ENCODE measurements at regions not wholly inside any gene's neighbourhood (a gene's known extent, or its start where the extent isn't known, plus 50 kb on each side); places are given as distances from the start of the nearest gene placed in this dataset.

- ATAC-seq (ENCODE audit: low read depth) (no peak), DNase-seq (no peak)
- H2BK5ac ChIP-seq (ENCODE audit: low read depth, low read length, poor library complexity, severe bottlenecking): peak overlapping the region; percentile 98
- H3K79me1 ChIP-seq (ENCODE audit: low read depth in 1 of 2, low read length in 2 of 2): peaks cover 4 to 11% of the 10 kb centered on the region in 2 experiments; a peak in 3 of 4 replicates
- intact Hi-C loops (cut with micrococcal nuclease): no loop called here
- dilution Hi-C loops (cut with HindIII; ENCODE audit: low sequenced_read_pairs, unreplicated experiment): no loop called here
- H2BK15ac ChIP-seq (ENCODE audit: low read depth, low read length): peak overlapping the region; percentile 90; the same call in 2 of the 3 replicates
- peak overlapping the region; percentile 93 for H2BK20ac ChIP-seq (ENCODE audit: low read depth, low read length)
- H3K23ac ChIP-seq (ENCODE audit: low read depth, low read length): peak overlapping the region; percentile 77
- H2BK120ac ChIP-seq (ENCODE audit: low read depth, low read length): peak overlapping the region; percentile 93
- H3K27me3 ChIP-seq (ENCODE audit: control insufficient read depth, insufficient read depth, low read length): no peaks in the 10 kb centered on the region
- H3K4me2 ChIP-seq (ENCODE audit: low read depth, low read length): no peak overlapping the region
- peak overlapping the region; percentile 93 for H4K91ac ChIP-seq (ENCODE audit: insufficient read depth, low read depth, low read length)
- ChIA-PET POLR2A (ENCODE audit: unreplicated experiment) (no interaction called here), CTCF (no interaction called here)
- H4K20me1 ChIP-seq (ENCODE audit: insufficient read depth, low read length): no peaks in the 10 kb centered on the region
- H2AK9ac ChIP-seq (replicated peaks; ENCODE audit: low read depth, low read length, poor library complexity): peak overlapping the region; percentile 11
- H2AFZ ChIP-seq (replicated peaks; ENCODE audit: low read length, poor library complexity): no peak overlapping the region
- in situ Hi-C loops (cut with MboI; ENCODE audit: low sequenced_read_pairs): loop anchor here (25.0 kb wide), 1 partner anchor 436 kb away; no protein-coding TSS in a partner anchor
- H3K4me1 ChIP-seq (ENCODE audit: control insufficient read depth, insufficient read depth, low read length): peaks cover 26% of the 10 kb centered on the region
- peak overlapping the region; percentile 69 for H3K14ac ChIP-seq (replicated peaks; ENCODE audit: low read depth, low read length)
- H3K56ac ChIP-seq (ENCODE audit: extremely low read depth, insufficient read depth, low read length): peak overlapping the region; percentile 58
- H3K9me1 ChIP-seq (ENCODE audit: insufficient read depth, low read length): peaks cover 21% of the 10 kb centered on the region
- H3K18ac ChIP-seq (ENCODE audit: low read depth, low read length): peak overlapping the region; percentile 97
- no peak overlapping the region for H3K9ac ChIP-seq (ENCODE audit: low read depth, low read length)
- no peak overlapping the region for H3K4me3 ChIP-seq (ENCODE audit: insufficient read depth, low read depth, low read length)
- peak overlapping the region; percentile 94 to 99 for H4K8ac ChIP-seq (ENCODE audit: low read depth in 2 of 2, low read length in 2 of 2)
- H3K9me3 ChIP-seq (ENCODE audit: control insufficient read depth, insufficient read depth, low read length): peaks cover 5% of the 10 kb centered on the region
- peak overlapping the region; percentile 80 for H3K27ac ChIP-seq (ENCODE audit: insufficient read depth, low read length)
- no TSS peak for BruUV-seq (replicated peaks)
- peak overlapping the region; percentile 90 for H2AK5ac ChIP-seq (ENCODE audit: low read depth, low read length)
- no peaks in the 10 kb centered on the region for H3K36me3 ChIP-seq (ENCODE audit: control insufficient read depth, insufficient read depth, low read length)
- H3K4ac ChIP-seq (ENCODE audit: low read depth, low read length): peak overlapping the region; percentile 83
- TF ChIP-seq RFX5 (IDR thresholded peaks at IDR 0.05; ENCODE audit: low read depth, low read length) (no peak), ELK1 (IDR thresholded peaks at IDR 0.05; ENCODE audit: borderline replicate concordance, low read depth, low read length) (no peak), CTCF (conservative IDR thresholded peaks at IDR 0.05; ENCODE audit: low read depth, low read length) (no peak), MAFK (IDR thresholded peaks at IDR 0.05; ENCODE audit: low read depth, low read length) (no peak), POLR2A (IDR thresholded peaks at IDR 0.05; ENCODE audit: low read depth, low read length) (no peak), CEBPB (IDR thresholded peaks at IDR 0.05; ENCODE audit: low read depth, low read length) (no peak), MAZ (IDR thresholded peaks at IDR 0.05; ENCODE audit: borderline replicate concordance, low read depth, low read length) (no peak), USF2 (IDR thresholded peaks at IDR 0.05; ENCODE audit: low read depth, low read length) (no peak), RAD21 (IDR thresholded peaks at IDR 0.05; ENCODE audit: low read length) (no peak), MXI1 (IDR thresholded peaks at IDR 0.05; ENCODE audit: borderline replicate concordance, low read depth, low read length) (no peak), RCOR1 (IDR thresholded peaks at IDR 0.05; ENCODE audit: insufficient replicate concordance, low read length) (no peak), FOS (IDR thresholded peaks at IDR 0.05; ENCODE audit: low read depth, low read length) (no peak), NFE2L2 (IDR thresholded peaks at IDR 0.05; ENCODE audit: low read depth, low read length) (no peak), CHD1 (IDR thresholded peaks at IDR 0.05; ENCODE audit: low read depth, low read length) (no peak)
- peak overlapping the region; percentile 98 for H4K5ac ChIP-seq (ENCODE audit: low read depth, low read length)
Observed at GRCh38 chr3:16073203-16073602, 101.3 kb upstream of the GALNT15 start.

Data from IMR-90 (cell line).